Natural killer cell (primary cell): ENCODE measurements at regions not wholly inside any gene's neighbourhood (a gene's known extent, or its start where the extent isn't known, plus 50 kb on each side); places are given as distances from the start of the nearest gene placed in this dataset.

Source experiments
- ATAC-seq, 3 donors: fragments of 150-1000 bp in 2 of 3; fragments of 200-7000 bp in 1 of 3; cut with Tn5 transposase; 1 replicate in 1 of 3; 2 replicates in 2 of 3; pipeline ENCODE4 v1.10.0; 2021; ENCODE audit warnings: mild to moderate bottlenecking in 2 of 3, moderate library complexity in 2 of 3
- DNase-seq, 2 donors: peaks; one replicate each; pipeline versions ENCODE4 v3.0.0 to v3.0.0-alpha.2; 2013 to 2021; ENCODE audit warnings: mixed read lengths in 1 of 2
- H3K27ac ChIP-seq: one replicate; pipeline ENCODE4 v1.5.1; 2013; ENCODE audit warnings: mild to moderate bottlenecking, low read length
- H3K27me3 ChIP-seq: one replicate; pipeline ENCODE4 v1.6.1; 2013; ENCODE audit warnings: low read length; ENCODE audit not compliant: control insufficient read depth, insufficient read depth
- H3K36me3 ChIP-seq: one replicate; pipeline ENCODE4 v1.6.1; 2013; ENCODE audit warnings: low read length; ENCODE audit not compliant: control insufficient read depth, insufficient read depth
- H3K4me1 ChIP-seq: one replicate; pipeline ENCODE4 v1.6.1; 2013; ENCODE audit warnings: low read length; ENCODE audit not compliant: control insufficient read depth, insufficient read depth
- H3K4me3 ChIP-seq: one replicate; pipeline ENCODE4 v1.5.1; 2013; ENCODE audit warnings: low read length
- H3K9me3 ChIP-seq: one replicate; pipeline ENCODE4 v1.6.1; 2013; ENCODE audit warnings: low read length; ENCODE audit not compliant: control insufficient read depth, insufficient read depth
- H3K27ac Mint-ChIP-seq, 2 donors: one replicate each; pipeline ENCODE4 v1.8.0; 2022; ENCODE audit warnings: mild to moderate bottlenecking in 2 of 2, mixed read lengths in 2 of 2, moderate library complexity in 1 of 2
- H3K27me3 Mint-ChIP-seq, 2 donors: one replicate each; pipeline ENCODE4 v1.8.0; 2022; ENCODE audit warnings: low read depth in 2 of 2, mixed read lengths in 2 of 2
- H3K36me3 Mint-ChIP-seq: one replicate; pipeline ENCODE4 v1.8.0; 2022; ENCODE audit warnings: mixed read lengths
- H3K4me1 Mint-ChIP-seq, 2 donors: one replicate each; pipeline ENCODE4 v1.8.0; 2022; ENCODE audit warnings: mixed read lengths in 2 of 2
- H3K4me3 Mint-ChIP-seq: one replicate; pipeline ENCODE4 v1.8.0; 2022; ENCODE audit warnings: mild to moderate bottlenecking, moderate library complexity, mixed read lengths
- H3K9me3 Mint-ChIP-seq, 2 donors: one replicate each; pipeline ENCODE4 v1.8.0; 2022; ENCODE audit warnings: mixed read lengths in 2 of 2
- CTCF ChIP-seq: fragments of 200-600 bp; IDR thresholded peaks from one replicate; pipeline ENCODE4 v1.8.0; 2022; ENCODE audit warnings: antibody characterized with exemption
- WGBS: methylation state at CpG from one replicate; pipeline ENCODE4 v1.1.7; 2013; ENCODE audit warnings: missing lambda C conversion rate; ENCODE audit not compliant: insufficient coverage; 5-methylcytosine and 5-hydroxymethylcytosine counted together
- intact Hi-C: fragments of 100-400 bp; cut with micrococcal nuclease; formaldehyde crosslinking; loops from one replicate; pipeline ENCODE4 v1.14.2; 2022

- no peak overlapping the region for H3K27ac Mint-ChIP-seq
- ATAC-seq (no peak), DNase-seq (no peak)
- H3K4me1 ChIP-seq, result no peaks in the 10 kb centered on the region
- intact Hi-C loops, result no loop called here
- no peaks in the 10 kb centered on the region for H3K27me3 ChIP-seq
- no peaks in the 10 kb centered on the region for H3K27me3 Mint-ChIP-seq
- H3K4me3 Mint-ChIP-seq, result no peak overlapping the region
- no peak for TF ChIP-seq CTCF
- H3K27ac ChIP-seq, result no peak overlapping the region
- no peaks in the 10 kb centered on the region for H3K36me3 Mint-ChIP-seq
- no peaks in the 10 kb centered on the region for H3K9me3 ChIP-seq
- H3K36me3 ChIP-seq, result no peaks in the 10 kb centered on the region
- peaks cover 5 to 10% of the 10 kb centered on the region in 2 donors for H3K9me3 Mint-ChIP-seq
- no peak overlapping the region for H3K4me3 ChIP-seq
- no peaks in the 10 kb centered on the region for H3K4me1 Mint-ChIP-seq
Measured at GRCh38 chr2:226474131-226474530, 325.5 kb downstream of the IRS1 start.

- TF ChIP-seq CTCF, result no peak
- Histone ChIP-seq H3K4me1 (no peaks in the 10 kb centered on the region), H3K4me3 (no peak overlapping the region), H3K27ac (no peak overlapping the region), H3K27me3 (no peaks in the 10 kb centered on the region), H3K9me3 (no peaks in the 10 kb centered on the region), H3K36me3 (no peaks in the 10 kb centered on the region)
- ATAC-seq, result no peak
- intact Hi-C loops, result no loop called here
- no peaks in the 10 kb centered on the region for H3K27me3 Mint-ChIP-seq
- WGBS, result 53% methylated on average over 2 of the region's 2 CpGs
- no peaks in the 10 kb centered on the region for H3K4me1 Mint-ChIP-seq
- no peaks in the 10 kb centered on the region for H3K36me3 Mint-ChIP-seq
- DNase-seq, result no peak
- no peak overlapping the region for H3K27ac Mint-ChIP-seq
- no peak overlapping the region for H3K4me3 Mint-ChIP-seq
- peaks cover 2 to 6% of the 10 kb centered on the region in 2 donors for H3K9me3 Mint-ChIP-seq
Measured at GRCh38 chr2:226471987-226472470, 327.6 kb downstream of the IRS1 start.

GRCh38 chr2:226467633-226468032 is 332.0 kb downstream of the IRS1 start:
- ATAC-seq (no peak), DNase-seq (no peak)
- Mint-ChIP-seq H3K27ac (no peak overlapping the region), H3K4me1 (no peaks in the 10 kb centered on the region), H3K9me3 (peaks cover 0 to 3% of the 10 kb centered on the region in 2 donors), H3K27me3 (no peaks in the 10 kb centered on the region), H3K4me3 (no peak overlapping the region), H3K36me3 (no peaks in the 10 kb centered on the region)
- no peak overlapping the region for H3K27ac ChIP-seq
- 67% methylated on average over 1 of the region's 2 CpGs for WGBS
- H3K36me3 ChIP-seq, result no peaks in the 10 kb centered on the region
- no peak overlapping the region for H3K4me3 ChIP-seq
- H3K9me3 ChIP-seq, result no peaks in the 10 kb centered on the region
- no peak for TF ChIP-seq CTCF
- intact Hi-C loops, result no loop called here
- no peaks in the 10 kb centered on the region for H3K4me1 ChIP-seq
- no peaks in the 10 kb centered on the region for H3K27me3 ChIP-seq

GRCh38 chr2:226467221-226467620 is 332.4 kb downstream of the IRS1 start:
- no peaks in the 10 kb centered on the region for H3K27me3 ChIP-seq
- H3K9me3 ChIP-seq, result no peaks in the 10 kb centered on the region
- intact Hi-C loops, result no loop called here
- Mint-ChIP-seq H3K9me3 (peaks cover 2 to 5% of the 10 kb centered on the region in 2 donors), H3K27ac (no peak overlapping the region), H3K4me1 (no peaks in the 10 kb centered on the region), H3K36me3 (no peaks in the 10 kb centered on the region), H3K27me3 (no peaks in the 10 kb centered on the region), H3K4me3 (no peak overlapping the region)
- H3K27ac ChIP-seq, result no peak overlapping the region
- DNase-seq (no peak), ATAC-seq (no peak)
- no peak overlapping the region for H3K4me3 ChIP-seq
- no peaks in the 10 kb centered on the region for H3K4me1 ChIP-seq
- no peak for TF ChIP-seq CTCF
- WGBS, result 62% methylated on average over 6 of the region's 6 CpGs
- H3K36me3 ChIP-seq, result no peaks in the 10 kb centered on the region
